Neural cell (in vitro differentiated cells): ENCODE measurements at regions not wholly inside any gene's neighbourhood (a gene's known extent, or its start where the extent isn't known, plus 50 kb on each side); places are given as distances from the start of the nearest gene placed in this dataset.

ENCODE experiments used
- CTCF ChIP-seq: fragments of 450-650 bp; IDR thresholded peaks from 2 replicates; pipeline ENCODE4 v1.5.1; 2014; ENCODE audit warnings: antibody characterized with exemption, mild to moderate bottlenecking, moderate library complexity; ENCODE audit not compliant: poor library complexity, severe bottlenecking
- EP300 ChIP-seq: fragments of 450-650 bp; conservative IDR thresholded peaks from 2 replicates; pipeline ENCODE4 v1.6.1; 2014; ENCODE audit warnings: antibody characterized with exemption, mild to moderate bottlenecking, moderate library complexity; ENCODE audit not compliant: poor library complexity, severe bottlenecking
- POLR2AphosphoS5 ChIP-seq: IDR thresholded peaks from 2 replicates; pipeline ENCODE4 v1.6.1; 2012
- SMC3 ChIP-seq: fragments of 450-650 bp; conservative IDR thresholded peaks from 2 replicates; pipeline ENCODE4 v1.6.1; 2014; ENCODE audit warnings: antibody characterized with exemption, mild to moderate bottlenecking, moderate library complexity; ENCODE audit not compliant: poor library complexity

DNA sequence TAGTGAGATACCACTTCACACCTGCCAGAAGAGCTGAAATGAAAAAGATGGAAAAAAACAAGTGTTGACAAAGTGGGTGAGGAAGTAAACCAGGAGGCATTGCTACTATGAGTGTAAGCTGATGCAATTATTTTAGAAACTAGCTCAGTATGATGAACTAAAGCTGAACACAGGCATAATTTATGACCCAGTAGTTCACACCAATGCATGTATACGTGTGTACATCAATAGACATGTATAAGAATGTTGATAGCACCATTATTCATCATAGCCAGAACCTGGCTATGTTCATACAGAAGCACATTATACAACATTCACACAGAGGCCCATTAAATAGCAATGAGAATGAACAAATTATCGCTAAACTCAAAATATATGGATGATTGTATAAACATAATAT is 83.1 kb upstream of the SPOPL start:
- TF ChIP-seq CTCF (no peak), SMC3 (no peak), EP300 (no peak), POLR2AphosphoS5 (no peak)
